ENCODE measurements at regions not wholly inside any gene's neighbourhood (a gene's known extent, or its start where the extent isn't known, plus 50 kb on each side); places are given as distances from the start of the nearest gene placed in this dataset.

DNA sequence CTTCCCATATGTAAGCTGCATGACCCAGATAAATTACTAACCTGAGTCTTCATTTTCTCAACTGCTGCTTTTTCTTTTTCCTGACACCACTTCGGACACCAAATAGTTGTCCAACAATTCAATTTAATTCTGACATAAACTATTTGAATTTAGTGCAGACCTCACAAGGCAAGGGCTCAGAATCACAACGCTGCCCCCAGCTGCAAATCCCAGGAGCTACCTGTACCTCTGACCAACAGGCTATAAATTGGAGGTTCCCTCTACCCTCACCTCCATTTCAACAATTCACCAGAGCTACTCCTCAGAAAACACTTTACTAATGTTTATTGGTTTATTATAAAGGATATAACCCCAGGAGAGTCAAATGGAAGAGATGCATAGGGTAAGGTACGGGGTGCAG, 737.6 kb downstream of the NTRK3 start:
- TF ChIP-seq CTCF (IDR thresholded peaks at IDR 0.05; ENCODE audit: low read depth, low read length) = no peak
- H3K4me3 ChIP-seq (replicated peaks in 1 of 2; ENCODE audit: low read depth in 2 of 2, low read length in 2 of 2) = no peak overlapping the region

GRCh38 chr15:87508086-87508485, 748.5 kb downstream of the NTRK3 start:
- no peak for DNase-seq (ENCODE audit: low read depth in 2 of 2)
- TF ChIP-seq CTCF (IDR thresholded peaks at IDR 0.05; ENCODE audit: low read depth, low read length) = no peak
- H3K4me3 ChIP-seq (replicated peaks in 1 of 2; ENCODE audit: low read depth in 2 of 2, low read length in 2 of 2) = no peak overlapping the region

More for the DNA sequence above, 737.6 kb downstream of the NTRK3 start:
- DNase-seq (ENCODE audit: low read depth in 2 of 2) = no peak

- DNase-seq (ENCODE audit: low read depth in 2 of 2) = no peak
- TF ChIP-seq CTCF (IDR thresholded peaks at IDR 0.05; ENCODE audit: low read depth, low read length) = no peak
- H3K4me3 ChIP-seq (replicated peaks in 1 of 2; ENCODE audit: low read depth in 2 of 2, low read length in 2 of 2) = no peak overlapping the region
Measured at GRCh38 chr15:87502173-87502572, 754.4 kb downstream of the NTRK3 start.

DNA sequence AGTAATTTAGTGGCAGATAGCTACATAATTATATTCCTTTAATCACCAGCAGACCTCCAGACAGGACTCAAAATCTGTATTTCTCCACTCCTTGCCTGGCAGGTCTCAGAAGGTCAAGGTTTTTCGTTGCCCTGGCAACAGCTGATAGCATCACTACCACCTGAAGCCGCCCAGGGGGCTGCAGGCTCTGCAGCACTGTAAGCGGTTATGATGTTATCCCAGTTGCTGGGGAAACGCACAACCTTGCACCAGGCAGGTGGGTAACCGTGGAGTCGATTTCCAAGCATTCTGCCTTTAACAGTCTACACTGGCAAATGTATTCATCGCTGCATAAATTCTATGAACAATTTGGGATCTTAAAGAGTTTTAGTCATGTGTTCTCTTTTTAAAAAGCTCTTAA, 756.3 kb downstream of the NTRK3 start:
- no peak for DNase-seq (ENCODE audit: low read depth in 2 of 2)
- TF ChIP-seq CTCF (IDR thresholded peaks at IDR 0.05; ENCODE audit: low read depth, low read length) = no peak
- H3K4me3 ChIP-seq (replicated peaks in 1 of 2; ENCODE audit: low read depth in 2 of 2, low read length in 2 of 2) = no peak overlapping the region

GRCh38 chr15:87498560-87498959, 758.0 kb downstream of the NTRK3 start:
- no peak overlapping the region for H3K4me3 ChIP-seq (replicated peaks in 1 of 2; ENCODE audit: low read depth in 2 of 2, low read length in 2 of 2)
- peak in 1 of 2 donors; percentile 69 for DNase-seq (ENCODE audit: low read depth in 2 of 2)
- no peak for TF ChIP-seq CTCF (IDR thresholded peaks at IDR 0.05; ENCODE audit: low read depth, low read length)

GRCh38 chr15:87496795-87497194, 759.7 kb downstream of the NTRK3 start:
- DNase-seq (ENCODE audit: low read depth in 2 of 2) = no peak
- no peak overlapping the region for H3K4me3 ChIP-seq (replicated peaks in 1 of 2; ENCODE audit: low read depth in 2 of 2, low read length in 2 of 2)
- no peak for TF ChIP-seq CTCF (IDR thresholded peaks at IDR 0.05; ENCODE audit: low read depth, low read length)

- no peak for TF ChIP-seq CTCF (IDR thresholded peaks at IDR 0.05; ENCODE audit: low read depth, low read length)
- no peak for DNase-seq (ENCODE audit: low read depth in 2 of 2)
- H3K4me3 ChIP-seq (replicated peaks in 1 of 2; ENCODE audit: low read depth in 2 of 2, low read length in 2 of 2) = no peak overlapping the region
Measured at GRCh38 chr15:87496109-87496508, 760.4 kb downstream of the NTRK3 start.
